ENCODE measurements at regions not wholly inside any gene's neighbourhood (a gene's known extent, or its start where the extent isn't known, plus 50 kb on each side); places are given as distances from the start of the nearest gene placed in this dataset.
"Not testable (repeated sequence)": the region's sequence is repeated elsewhere in the genome, so short reads cannot be mapped to it uniquely, and the experiment has no call there.

DNA sequence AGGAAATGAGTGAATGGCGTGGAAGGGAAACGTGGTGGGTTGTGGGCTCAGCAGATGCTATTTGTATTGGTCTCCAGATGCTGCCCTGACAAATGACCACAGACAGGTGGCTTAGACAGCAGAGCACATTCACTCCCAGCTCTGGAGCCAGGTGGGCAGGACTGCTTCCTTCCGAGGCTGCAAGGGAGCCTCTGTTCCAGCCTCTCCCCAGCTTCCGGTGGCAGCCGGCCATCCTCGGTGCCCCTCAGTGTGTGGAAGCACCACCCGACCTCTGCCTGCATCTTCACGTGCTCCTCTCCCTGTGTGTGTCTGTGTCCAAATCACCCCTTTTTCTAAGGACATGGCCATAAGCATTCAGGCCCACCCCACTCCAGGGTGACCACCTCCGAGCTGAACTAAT is 105.1 kb downstream of the SOX1 start:
- no peak overlapping the region for H3K27ac Mint-ChIP-seq
- no peaks in the 10 kb centered on the region for H3K4me1 Mint-ChIP-seq (ENCODE audit: low read depth)
- H3K36me3 Mint-ChIP-seq (ENCODE audit: insufficient read depth): no peaks in the 10 kb centered on the region
- TF ChIP-seq, protein P1, sequence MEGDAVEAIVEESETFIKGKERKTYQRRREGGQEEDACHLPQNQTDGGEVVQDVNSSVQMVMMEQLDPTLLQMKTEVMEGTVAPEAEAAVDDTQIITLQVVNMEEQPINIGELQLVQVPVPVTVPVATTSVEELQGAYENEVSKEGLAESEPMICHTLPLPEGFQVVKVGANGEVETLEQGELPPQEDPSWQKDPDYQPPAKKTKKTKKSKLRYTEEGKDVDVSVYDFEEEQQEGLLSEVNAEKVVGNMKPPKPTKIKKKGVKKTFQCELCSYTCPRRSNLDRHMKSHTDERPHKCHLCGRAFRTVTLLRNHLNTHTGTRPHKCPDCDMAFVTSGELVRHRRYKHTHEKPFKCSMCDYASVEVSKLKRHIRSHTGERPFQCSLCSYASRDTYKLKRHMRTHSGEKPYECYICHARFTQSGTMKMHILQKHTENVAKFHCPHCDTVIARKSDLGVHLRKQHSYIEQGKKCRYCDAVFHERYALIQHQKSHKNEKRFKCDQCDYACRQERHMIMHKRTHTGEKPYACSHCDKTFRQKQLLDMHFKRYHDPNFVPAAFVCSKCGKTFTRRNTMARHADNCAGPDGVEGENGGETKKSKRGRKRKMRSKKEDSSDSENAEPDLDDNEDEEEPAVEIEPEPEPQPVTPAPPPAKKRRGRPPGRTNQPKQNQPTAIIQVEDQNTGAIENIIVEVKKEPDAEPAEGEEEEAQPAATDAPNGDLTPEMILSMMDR (IDR thresholded peaks at IDR 0.05; ENCODE audit: unreplicated experiment): no peak
- peaks cover 40% of the 10 kb centered on the region for H3K27me3 Mint-ChIP-seq
- H3K9me3 Mint-ChIP-seq (ENCODE audit: low read depth): peaks cover 8% of the 10 kb centered on the region
- DNase-seq (ENCODE audit: low spot score, unreplicated experiment): no peak
- H3K4me3 Mint-ChIP-seq (ENCODE audit: low read depth): no peak overlapping the region

DNA sequence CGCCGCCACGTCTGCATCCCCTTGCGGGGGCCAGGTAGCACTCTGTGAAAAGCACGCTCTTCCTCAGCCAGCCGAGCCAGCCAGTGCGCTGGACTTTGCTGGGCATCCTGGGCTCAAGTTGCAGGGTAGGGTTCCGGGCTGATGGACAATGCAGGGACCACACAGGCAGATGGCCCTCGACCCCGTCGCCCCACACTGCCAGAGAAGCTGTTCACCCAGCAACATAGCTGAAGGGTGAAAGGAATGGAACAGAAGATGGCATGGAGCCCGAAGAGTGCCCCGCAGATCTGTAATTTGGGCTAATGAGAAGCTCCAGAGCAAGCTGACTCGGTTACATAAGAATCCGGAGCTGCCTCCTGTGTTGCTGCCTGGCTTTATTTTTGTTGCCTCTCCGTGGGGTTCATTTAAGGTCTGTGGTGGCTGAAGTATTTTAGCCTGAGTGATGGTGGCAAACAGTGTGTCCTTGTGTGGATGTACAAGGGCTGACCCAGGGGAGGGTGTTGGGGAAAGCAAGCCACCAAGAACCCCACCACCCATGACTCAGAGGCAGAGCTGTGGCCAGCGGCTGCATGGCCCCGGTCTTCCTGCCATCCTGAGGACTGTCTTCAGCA is 105.8 kb downstream of the SOX1 start:
- Mint-ChIP-seq H3K9me3 (ENCODE audit: low read depth) (peaks cover 8% of the 10 kb centered on the region), H3K27me3 (peaks cover 44% of the 10 kb centered on the region), H3K4me3 (ENCODE audit: low read depth) (no peak overlapping the region), H3K27ac (no peak overlapping the region), H3K4me1 (ENCODE audit: low read depth) (no peaks in the 10 kb centered on the region), H3K36me3 (ENCODE audit: insufficient read depth) (no peaks in the 10 kb centered on the region)
- DNase-seq (ENCODE audit: low spot score, unreplicated experiment): no peak
- TF ChIP-seq, protein P1 (IDR thresholded peaks at IDR 0.05; ENCODE audit: unreplicated experiment): no peak

DNA sequence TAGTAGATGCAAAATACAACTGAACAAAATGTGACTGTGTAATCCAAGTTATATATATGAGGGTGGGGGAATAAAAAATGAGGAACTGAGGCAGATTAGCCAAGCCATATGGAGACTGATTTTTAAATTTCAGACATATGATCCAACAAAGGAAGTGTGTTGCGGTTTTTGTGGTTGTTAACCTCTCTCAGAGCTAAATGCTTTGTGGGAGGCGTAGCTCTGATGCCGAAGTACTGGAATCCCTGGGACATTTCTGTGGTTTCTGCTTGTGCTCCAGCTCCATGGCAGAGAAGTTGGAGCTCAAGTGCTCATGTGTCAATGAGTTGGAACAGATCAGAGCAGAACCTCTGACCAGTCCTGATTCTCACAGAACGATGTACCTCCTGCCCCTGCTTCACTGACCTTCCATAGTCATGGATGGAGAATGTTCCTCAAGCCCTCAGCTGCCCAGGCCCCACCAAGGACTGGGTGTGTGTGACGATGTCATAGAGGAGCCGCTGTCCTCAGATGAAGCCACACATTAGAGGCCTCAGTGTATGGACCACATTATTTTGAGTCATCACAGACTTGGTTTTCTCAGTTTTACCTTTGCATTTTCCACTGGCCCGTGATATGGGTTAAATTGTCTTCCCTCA is 107.6 kb downstream of the SOX1 start:
- no peak for DNase-seq (ENCODE audit: low spot score, unreplicated experiment)
- Mint-ChIP-seq H3K4me3 (ENCODE audit: low read depth) (no peak overlapping the region), H3K36me3 (ENCODE audit: insufficient read depth) (no peaks in the 10 kb centered on the region), H3K4me1 (ENCODE audit: low read depth) (no peaks in the 10 kb centered on the region), H3K27me3 (peaks cover 39% of the 10 kb centered on the region), H3K27ac (no peak overlapping the region), H3K9me3 (ENCODE audit: low read depth) (peaks cover 8% of the 10 kb centered on the region)
- TF ChIP-seq, protein P1 (IDR thresholded peaks at IDR 0.05; ENCODE audit: unreplicated experiment): no peak

DNA sequence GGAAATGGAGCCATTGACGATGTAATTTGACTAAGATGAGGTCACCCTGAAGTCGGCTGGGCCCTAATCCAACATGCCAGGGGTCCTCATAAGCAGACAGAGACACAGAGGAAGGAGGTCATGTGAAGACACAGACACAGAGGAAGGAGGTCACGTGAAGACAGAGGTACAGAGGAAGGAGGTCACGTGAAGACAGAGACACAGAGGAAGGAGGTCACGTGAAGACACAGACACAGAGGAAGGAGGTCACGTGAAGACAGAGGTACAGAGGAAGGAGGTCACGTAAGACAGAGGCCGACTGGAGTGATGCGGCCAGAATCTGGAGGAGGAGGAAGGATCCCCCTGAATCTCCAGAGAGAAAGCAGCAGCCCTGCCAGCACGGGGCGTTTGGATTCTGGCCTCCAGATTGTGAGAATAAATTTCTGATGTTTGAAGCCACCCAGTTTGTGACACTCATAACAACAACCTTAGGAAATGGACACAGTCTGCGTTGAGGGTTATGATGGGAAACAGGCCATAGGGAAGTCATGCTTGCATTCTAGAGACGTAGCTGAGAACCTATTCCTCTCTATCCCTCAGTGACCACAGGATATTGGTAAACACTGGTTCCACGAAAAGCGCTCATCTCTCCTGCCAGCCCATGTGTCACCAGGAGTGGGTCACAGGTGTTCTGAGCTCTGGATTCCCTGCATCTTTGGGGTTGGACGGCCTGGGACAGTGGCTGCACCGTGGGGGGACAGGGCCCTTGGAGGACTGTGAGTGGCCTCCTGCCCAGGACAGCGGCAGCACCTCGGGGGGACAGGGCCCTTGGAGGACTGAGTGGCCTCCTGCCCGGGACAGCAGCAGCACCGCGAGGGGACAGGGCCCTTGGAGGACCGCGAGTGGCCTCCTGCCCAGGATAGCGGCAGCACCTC is 108.5 kb downstream of the SOX1 start:
- no peaks in the 10 kb centered on the region for H3K36me3 Mint-ChIP-seq (ENCODE audit: insufficient read depth)
- no peaks in the 10 kb centered on the region for H3K4me1 Mint-ChIP-seq (ENCODE audit: low read depth)
- no peak for DNase-seq (ENCODE audit: low spot score, unreplicated experiment)
- peaks cover 45% of the 10 kb centered on the region for H3K27me3 Mint-ChIP-seq
- no peak overlapping the region for H3K4me3 Mint-ChIP-seq (ENCODE audit: low read depth)
- H3K27ac Mint-ChIP-seq: no peak overlapping the region
- TF ChIP-seq, protein P1 (IDR thresholded peaks at IDR 0.05; ENCODE audit: unreplicated experiment): no peak
- H3K9me3 Mint-ChIP-seq (ENCODE audit: low read depth): peaks cover 8% of the 10 kb centered on the region

DNA sequence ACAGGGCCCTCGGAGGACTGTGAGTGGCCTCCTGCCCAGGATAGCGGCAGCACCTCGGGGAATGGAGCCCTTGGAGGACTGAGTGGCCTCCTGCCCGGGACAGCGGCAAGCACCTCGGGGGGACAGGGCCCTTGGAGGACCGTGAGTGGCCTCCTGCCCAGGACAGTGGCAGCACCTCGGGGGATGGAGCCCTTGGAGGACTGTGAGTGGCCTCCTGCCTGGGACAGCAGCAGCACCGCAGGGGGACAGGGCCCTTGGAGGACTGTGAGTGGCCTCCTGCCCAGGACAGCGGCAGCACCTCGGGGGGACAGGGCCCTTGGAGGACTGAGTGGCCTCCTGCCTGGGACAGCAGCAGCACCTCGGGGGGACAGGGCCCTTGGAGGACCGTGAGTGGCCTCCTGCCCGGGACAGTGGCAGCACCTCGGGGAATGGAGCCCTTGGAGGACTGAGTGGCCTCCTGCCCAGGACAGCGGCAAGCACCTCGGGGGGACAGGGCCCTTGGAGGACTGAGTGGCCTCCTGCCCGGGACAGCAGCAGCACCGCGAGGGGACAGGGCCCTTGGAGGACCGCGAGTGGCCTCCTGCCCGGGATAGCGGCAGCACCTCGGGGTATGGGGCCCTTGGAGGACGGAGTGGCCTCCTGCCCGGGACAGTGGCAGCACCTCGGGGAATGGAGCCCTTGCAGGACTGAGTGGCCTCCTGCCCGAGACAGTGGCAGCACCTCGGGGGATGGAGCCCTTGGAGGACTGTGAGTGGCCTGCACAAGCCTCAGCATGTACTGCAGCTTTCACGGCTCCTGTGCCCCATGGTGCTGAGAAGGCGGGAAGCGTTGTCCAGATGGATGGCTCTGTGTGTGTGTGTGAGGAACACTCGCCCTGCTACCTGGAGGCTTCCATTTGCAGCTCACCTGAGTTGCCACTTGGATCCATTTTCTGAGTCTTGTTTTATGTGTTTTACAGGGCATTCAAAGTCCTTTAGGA is 109.5 kb downstream of the SOX1 start:
- not testable (repeated sequence) for H3K9me3 Mint-ChIP-seq (ENCODE audit: low read depth); H3K27ac Mint-ChIP-seq; H3K4me1 Mint-ChIP-seq (ENCODE audit: low read depth); H3K4me3 Mint-ChIP-seq (ENCODE audit: low read depth); H3K36me3 Mint-ChIP-seq (ENCODE audit: insufficient read depth); DNase-seq (ENCODE audit: low spot score, unreplicated experiment)
- peaks cover 53% of the 10 kb centered on the region for H3K27me3 Mint-ChIP-seq
